NCI-H2227 treated with DMSO at 0.1 percent for 48 hours (cell line): ENCODE measurements at regions not wholly inside any gene's neighbourhood (a gene's known extent, or its start where the extent isn't known, plus 50 kb on each side); places are given as distances from the start of the nearest gene placed in this dataset.
"Not testable (repeated sequence)": the region's sequence is repeated elsewhere in the genome, so short reads cannot be mapped to it uniquely, and the experiment has no call there.

ENCODE experiments used
- DNase-seq: peaks from one replicate; lab custom pipeline; 2025; lab: John Stamatoyannopoulos, UW

- DNase-seq, result no peak
These were observed 89.3 kb upstream of the RET start for GRCh38 chr10:42987575-42987974.

GRCh38 chr10:42988069-42988468 lies 88.8 kb upstream of the RET start:
- no peak for DNase-seq

- no peak for DNase-seq
These were observed 88.1 kb upstream of the RET start for GRCh38 chr10:42988517-42989395.

GRCh38 chr10:42989481-42989921 lies 87.4 kb upstream of the RET start:
- DNase-seq, result no peak

GRCh38 chr10:42990016-42990720 lies 86.7 kb upstream of the RET start:
- DNase-seq, result no peak

GRCh38 chr10:42990721-42991441 lies 86.0 kb upstream of the RET start:
- no peak for DNase-seq

- no peak for DNase-seq
These were observed 85.3 kb upstream of the RET start for GRCh38 chr10:42991442-42992098.

GRCh38 chr10:42992156-42992956 lies 84.5 kb upstream of the RET start:
- no peak for DNase-seq

GRCh38 chr10:42992957-42993390 lies 83.9 kb upstream of the RET start:
- DNase-seq, result no peak

- DNase-seq, result not testable (repeated sequence)
These were observed 82.0 kb upstream of the RET start for GRCh38 chr10:42994909-42995308.

- DNase-seq, result no peak
These were observed 81.3 kb upstream of the RET start for GRCh38 chr10:42995537-42995936.

- DNase-seq, result no peak
These were observed 80.3 kb upstream of the RET start for GRCh38 chr10:42996588-42996987.

- DNase-seq, result no peak
These were observed 79.6 kb upstream of the RET start for GRCh38 chr10:42997151-42997848.

- DNase-seq, result no peak
These were observed 79.1 kb upstream of the RET start for GRCh38 chr10:42997849-42998165.

GRCh38 chr10:42998481-42999384 lies 78.1 kb upstream of the RET start:
- no peak for DNase-seq

- no peak for DNase-seq
These were observed 77.4 kb upstream of the RET start for GRCh38 chr10:42999385-43000020.

GRCh38 chr10:43000021-43000411 lies 76.9 kb upstream of the RET start:
- no peak for DNase-seq

GRCh38 chr10:43000651-43001426 lies 76.0 kb upstream of the RET start:
- DNase-seq, result no peak
